ENCODE measurements at regions not wholly inside any gene's neighbourhood (a gene's known extent, or its start where the extent isn't known, plus 50 kb on each side); places are given as distances from the start of the nearest gene placed in this dataset.
"Not testable (repeated sequence)": the region's sequence is repeated elsewhere in the genome, so short reads cannot be mapped to it uniquely, and the experiment has no call there.

DNA sequence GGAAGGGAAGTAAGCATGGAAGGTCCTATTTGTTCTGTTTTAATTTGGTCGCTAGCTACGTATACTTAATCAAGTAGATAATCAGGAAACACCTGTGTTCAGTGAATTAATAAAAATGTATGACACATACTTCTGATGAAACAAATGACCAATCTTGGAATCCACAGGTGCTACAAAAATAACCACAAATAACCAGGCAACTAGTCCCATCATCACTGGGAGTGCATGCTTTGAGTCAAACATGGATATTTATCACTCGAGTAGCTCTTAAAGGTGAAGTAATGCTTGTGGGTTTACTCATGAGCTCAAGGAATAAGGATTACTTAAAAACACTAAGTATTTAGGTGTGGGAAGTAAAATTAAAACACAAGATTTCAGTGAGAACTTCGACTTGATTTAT, 285.6 kb upstream of the ID4 start:
- no peak for DNase-seq (ENCODE audit: low read depth)

DNA sequence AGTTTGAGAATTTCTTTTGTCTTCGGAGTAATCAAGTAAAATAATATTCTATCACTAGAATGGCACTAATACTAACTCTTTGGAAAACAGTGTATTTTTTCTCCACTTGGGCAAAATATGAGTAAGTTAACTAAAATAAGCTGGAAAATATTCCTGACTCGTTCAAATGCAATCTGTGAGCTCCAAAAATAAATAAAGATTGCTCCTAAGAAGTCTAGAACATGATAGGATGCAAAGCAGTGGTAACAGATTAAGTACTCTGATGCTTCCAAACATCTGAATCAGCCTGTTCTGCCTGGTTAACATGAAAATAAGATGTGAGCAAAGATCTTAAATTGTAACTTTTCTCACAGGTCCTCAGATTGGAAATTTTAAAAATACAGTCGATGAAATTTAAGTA, 285.1 kb upstream of the ID4 start:
- DNase-seq (ENCODE audit: low read depth), result no peak

DNA sequence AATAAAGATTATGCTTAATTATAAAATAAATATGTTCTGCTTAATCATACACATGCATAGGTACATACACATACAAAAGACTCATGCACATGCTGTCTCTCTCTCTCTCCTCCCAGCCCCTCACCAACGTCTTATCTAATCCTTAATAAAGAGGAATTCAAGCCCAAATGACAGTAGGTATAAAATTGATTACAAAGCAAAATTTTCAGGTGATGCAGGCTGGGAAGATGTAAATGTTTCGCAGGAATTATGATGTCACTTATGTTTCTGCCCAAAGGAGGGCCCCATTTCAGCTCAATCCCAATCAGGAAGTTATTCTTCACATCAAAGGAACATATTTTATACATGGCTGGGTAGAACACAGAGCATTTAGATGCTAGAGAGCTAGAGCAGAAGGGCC, 284.6 kb upstream of the ID4 start:
- DNase-seq (ENCODE audit: low read depth), result no peak

DNA sequence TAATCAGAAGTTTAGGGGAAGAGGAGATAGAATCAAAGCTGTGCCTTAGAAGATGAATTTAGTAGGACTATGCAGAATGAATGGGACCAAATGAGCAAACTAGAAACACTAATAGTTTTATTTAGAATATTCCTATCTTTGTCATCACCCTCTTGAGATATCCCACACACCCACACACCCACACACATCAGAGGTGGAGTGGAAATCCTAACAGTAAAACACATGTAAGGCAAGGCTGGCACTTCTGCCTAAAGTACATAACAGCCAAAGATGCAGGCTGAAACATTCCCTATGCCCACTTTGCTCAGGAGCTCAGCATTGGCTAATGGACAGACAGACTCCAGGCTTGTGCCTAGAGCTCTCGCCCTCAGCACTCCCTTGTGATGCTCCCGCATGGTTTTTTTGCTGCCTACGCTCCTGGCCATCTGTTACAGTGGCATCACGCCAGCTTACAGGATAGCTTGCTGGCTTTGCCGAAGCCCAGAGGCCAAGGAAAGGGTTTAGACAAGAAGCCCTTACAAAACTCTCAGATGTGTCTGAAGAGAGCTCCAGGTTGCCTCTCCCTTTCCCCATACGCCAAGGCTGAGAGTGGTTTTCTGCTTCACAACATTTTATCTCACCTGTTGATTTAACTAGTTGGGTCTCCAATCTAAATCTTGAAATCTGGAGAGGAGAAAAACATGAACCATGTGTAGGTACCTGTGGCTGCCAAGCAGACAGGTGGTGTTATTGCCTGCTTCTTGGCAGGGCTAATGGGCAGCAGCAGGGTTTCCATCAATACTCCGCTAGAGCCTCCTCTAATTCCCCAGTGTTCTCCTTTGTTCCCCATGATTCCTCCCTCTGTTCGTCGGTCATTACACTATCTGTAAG, 282.6 kb upstream of the ID4 start:
- no peak for DNase-seq (ENCODE audit: low read depth)

DNA sequence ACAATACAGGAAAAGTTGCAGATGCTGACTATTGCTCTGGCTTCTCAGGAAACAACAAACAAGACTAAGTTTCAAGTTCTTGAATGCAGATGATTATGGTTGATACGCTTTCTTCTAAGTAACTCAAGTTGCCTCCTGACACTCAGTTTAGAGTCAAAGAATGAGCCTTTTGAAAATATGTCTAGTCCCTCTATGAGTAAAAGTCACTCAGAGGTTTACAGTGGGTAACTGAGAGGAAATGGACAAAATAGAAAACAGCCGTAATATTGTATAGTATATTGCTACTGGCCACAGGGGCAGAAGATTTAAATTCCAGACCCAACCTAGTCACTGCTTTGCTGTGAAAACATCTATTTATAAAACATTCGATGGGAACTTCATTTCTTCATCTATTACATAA, 280.0 kb upstream of the ID4 start:
- no peak for DNase-seq (ENCODE audit: low read depth)

DNA sequence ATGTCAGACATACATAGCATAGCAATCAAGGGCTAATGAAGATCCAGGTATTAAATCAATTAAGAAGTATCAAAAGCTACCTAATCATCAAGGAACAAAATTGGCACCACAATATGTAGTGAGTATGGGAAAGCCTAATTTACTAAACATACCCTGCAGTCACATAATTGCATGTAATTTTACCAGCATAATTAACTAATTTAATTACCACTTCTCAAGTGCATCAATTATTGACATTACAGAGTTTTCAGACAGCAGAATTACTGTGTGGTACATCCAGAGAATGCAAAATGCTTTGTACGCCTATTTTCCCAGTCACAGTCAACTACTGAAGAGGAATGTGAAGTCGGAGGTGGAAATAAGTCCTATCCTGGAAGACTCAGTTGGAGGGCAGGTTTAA, 279.0 kb upstream of the ID4 start:
- DNase-seq (ENCODE audit: low read depth), result no peak

DNA sequence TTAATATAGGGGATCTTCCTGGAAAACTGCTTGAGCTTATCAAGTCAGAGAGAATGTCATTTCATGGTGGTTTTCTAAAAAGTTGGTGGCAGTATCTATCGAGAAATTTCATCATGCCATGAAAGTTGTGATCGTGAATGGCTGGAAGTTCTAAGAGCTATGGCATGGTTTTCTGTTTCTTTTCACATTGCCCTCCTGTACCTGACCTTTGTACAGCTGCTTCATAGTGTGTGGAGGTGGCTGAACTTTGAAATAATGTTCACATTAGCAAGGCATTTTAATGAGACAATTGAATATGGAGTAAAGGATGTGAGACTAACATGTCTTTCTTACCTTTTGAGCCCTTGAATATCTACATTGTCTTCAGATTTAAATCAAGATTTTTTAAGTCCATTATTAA, 278.2 kb upstream of the ID4 start:
- no peak for DNase-seq (ENCODE audit: low read depth)

DNA sequence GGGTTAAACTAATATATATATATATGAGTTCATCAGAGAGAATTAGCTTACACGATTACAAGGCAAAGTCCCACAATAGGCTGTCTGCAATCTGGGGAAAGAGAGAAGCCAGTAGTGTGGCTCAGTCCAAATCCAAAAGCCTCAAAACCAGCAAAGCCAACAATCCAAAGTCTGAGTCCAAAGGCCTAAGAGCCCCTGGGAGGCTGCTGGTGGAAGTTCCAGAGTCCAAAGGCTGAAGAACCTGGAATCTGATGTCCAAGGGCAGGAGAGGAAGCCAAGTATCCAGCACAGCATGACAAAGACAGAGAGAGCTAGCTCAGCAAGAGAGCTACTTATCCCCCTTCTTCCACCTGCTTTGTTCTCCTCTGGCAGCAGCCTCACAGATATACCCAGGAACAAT, 274.7 kb upstream of the ID4 start:
- no peak for DNase-seq (ENCODE audit: low read depth)

DNA sequence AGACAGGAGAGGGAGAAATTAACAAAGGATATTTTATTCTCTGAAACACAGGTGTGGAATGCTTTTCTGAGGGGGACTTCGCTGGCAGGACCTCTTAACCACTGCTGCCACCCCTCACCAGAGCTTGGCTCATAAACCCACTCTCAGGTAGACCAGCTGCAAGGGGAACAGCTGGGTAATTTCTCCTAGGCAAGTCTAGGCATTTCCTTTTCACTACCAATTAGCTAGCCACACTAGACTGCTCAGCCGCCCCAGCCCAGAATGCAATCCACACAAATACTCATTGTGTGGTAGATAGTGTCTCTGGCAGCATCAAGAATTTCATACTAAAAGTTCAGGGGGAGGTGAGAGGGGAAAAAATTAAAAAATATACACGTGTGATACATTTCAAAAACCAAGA, 267.6 kb upstream of the ID4 start:
- no peak for DNase-seq (ENCODE audit: low read depth)

DNA sequence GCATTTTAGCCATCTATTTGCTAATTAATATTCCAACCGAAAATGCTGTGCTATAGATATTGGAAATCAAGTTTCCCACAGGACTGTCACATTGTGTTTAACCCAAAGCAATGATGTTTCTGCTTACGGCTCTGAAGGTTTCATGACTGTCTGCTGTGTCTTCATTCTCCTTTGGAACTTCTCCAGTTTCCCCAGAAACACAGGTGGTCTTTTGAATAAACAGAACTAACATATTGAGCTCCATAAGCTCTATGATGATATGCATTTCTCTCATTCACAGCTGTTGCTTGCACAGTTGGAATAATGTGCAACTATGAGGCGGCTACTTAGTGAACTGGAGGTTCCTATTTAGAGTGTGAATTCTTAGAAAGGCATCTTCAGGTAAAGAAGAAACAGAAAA, 266.0 kb upstream of the ID4 start:
- DNase-seq (ENCODE audit: low read depth), result no peak

DNA sequence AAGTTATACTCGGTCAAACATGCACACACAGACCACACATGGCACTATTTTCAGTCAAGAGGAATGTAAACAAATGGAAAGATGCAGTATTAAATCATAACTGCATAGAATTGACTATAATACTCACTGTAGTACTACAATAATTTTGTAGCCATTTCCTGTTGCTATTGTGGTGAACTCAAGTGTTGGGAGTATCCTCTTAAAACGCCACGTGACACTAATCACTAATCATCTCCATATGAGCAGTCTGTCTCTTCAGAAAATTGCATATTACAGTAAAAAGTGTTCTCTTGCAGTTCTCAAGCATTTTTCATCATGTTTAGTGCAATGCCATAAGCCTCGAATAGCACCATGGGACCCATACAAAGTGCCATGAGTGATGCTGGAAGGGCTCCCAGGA, 258.7 kb upstream of the ID4 start:
- DNase-seq (ENCODE audit: low read depth), result no peak

DNA sequence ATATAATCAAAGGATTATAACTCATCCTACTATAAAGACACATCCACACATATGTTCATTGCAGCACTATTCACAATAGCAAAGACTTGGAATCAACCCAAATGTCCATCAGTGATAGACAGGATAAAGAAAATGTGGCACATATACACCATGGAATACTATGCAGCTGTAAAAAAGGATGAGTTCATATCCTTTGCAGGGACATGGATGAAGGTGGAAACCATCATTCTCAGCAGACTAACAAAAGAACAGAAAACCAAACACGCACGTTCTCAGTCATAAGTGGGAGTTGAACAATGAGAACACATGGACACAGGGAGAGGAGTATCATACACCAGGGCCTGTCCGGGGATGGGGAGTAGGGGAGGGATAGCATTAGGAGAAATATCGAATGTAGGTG, 253.0 kb upstream of the ID4 start:
- DNase-seq (ENCODE audit: low read depth), result not testable (repeated sequence)

DNA sequence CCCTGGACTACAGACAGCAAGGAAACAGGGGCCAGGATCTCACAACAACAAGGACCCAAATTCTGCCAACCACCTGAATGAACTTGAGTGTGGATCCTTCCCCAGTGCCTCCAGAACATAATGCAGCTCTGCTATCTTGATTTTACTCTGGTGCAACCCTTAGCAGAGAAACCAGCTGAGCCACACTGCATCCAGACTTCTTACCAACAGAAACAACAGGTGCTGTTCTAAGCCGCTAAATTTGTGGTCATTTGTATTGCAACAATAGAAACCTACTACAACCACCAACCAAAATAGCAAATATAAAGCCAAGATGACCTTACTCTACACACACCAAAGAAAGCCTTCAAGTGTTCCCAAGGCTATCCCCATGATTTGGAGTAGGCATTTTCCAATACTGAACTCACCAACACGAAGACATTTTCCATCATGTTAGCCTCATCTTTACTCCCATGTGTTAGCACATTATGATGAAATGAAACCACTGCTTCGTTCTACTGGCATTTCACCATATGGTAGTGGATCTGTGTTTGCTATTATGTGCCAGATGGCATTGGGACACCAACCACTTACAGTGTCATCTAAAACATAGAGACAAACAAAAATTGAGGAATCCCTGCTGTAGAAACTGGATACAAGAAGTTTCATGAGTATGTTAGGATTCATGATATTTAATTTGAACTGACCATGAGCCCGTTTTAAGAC, 249.8 kb upstream of the ID4 start:
- no peak for DNase-seq (ENCODE audit: low read depth)

DNA sequence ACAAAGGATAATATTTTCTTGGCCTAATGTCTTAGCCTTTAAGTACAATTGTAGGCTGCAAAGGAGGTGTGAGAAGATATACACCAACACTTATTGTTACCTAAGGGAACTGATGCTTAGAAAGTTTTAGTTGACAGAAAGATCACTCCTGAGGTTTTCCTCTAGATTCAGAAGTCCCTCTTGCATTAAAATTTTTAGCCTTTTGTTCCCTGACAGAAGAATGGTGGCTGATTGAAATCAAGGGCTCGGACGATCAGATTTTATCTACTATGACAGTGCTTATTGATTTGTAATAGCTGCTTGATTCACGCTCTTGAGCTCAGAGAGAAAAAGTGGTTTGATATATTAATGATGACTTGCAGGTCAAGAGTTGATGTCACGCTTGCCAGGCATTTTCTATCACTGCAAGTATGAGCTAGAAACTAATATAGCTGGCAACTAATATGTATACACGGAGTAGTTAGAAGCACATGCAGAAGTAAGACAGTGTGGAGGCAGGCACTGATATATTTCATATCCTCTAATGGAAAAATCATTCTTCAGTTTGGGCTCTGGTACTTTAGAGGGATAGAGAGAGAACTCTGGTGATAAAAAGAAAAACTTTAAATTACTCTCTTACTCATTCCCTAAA, 246.6 kb upstream of the ID4 start:
- DNase-seq (ENCODE audit: low read depth), result no peak

DNA sequence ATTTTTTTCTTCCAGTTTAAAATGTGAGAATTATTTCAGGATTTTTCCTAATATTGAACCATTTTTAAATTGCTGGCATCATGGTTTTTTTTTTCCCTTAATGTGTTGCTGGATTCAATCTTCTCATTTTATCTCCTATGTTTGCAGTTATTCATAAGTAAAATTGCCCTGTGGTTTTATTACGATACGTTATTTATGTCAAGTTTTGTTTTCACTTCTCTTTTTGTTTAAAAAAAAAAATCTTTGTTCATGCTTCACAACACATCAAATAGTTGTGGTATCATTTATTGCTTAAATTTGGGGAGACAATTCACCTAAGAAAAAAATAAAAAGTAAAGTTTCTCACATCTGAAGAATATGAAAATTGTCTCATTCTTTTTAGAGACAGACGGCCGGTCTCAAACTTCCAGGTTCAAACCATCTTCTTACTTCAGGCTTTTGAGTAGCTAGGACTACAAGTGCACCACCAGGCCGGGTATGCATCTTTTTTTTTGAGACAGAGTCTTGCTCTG, 239.3 kb upstream of the ID4 start:
- no peak for DNase-seq (ENCODE audit: low read depth)

DNA sequence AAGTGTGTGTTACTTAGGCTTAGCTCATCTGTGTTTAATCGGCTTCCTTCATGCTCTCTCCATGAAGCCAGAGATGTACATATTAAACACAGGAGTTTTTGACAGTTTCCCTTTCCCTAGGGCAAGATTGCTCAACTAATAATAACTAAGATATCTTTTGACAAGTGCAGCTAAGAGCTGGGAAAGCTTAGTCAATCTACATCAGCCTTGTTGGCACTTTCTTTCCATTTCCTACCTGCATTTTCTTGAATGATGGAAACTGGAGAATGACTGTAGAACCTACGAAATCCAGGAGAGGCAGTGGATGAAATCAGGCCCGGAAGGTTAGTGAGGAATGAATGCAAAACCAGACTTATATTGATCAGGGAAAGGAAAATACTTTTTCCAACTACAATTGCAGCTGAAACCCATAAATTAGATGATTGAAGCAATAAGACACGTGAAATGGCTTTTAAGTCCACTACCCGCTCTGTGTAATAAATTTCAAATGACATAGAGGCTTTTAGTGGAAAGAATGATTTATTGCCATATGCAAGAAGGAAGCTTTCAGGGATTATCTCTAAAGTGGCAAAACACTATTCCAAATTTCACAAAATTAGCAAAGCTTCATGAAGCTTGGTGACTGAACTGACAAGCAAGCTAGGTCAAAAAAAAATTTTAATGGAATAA, 237.2 kb upstream of the ID4 start:
- no peak for DNase-seq (ENCODE audit: low read depth)

DNA sequence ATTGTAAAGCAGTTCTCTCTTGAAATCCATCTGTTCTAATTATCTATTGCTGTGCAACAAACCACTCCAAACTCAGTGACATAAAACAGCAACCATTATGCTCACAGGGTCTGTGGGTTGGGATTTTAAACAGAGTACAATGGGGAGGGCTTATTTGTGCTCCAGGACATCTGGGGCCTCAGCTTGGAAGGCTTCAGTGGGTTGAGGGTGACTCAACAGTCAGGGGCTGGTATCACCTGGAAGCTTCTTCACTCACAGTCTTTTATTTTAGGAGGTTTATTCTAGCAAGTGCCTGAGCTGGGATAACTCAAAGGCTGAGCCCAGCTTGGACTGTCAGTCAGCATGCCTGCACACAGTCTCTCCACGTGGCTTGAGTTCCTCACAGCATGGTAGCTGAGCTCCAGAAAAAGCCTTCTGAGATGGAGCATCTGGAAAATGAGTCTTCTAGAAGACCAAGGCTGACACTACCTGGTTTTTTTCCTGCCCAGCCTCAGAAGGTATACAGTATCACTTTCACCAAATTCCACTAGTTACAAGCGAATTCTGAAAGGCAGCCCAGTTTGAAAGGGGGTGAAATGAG, 234.6 kb upstream of the ID4 start:
- no peak for DNase-seq (ENCODE audit: low read depth)

DNA sequence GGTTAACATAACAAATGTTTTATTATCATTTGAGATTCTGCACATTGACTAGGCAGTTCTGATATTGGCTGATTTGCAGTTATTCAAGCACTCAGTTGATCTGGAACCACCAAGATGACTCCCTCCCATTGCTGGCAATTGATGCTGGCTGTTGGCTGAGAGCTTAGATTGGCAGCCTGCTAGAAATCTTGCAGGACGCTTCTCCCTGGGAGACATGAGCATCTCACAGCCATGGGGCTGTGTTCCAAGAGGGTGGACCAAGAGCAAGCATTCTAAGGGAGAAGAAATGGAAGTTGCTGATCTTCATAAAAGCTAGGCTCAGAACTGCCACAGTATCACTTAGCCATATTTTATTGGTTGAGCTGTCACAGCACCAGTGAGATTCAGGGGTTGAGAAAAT, 233.4 kb upstream of the ID4 start:
- DNase-seq (ENCODE audit: low read depth), result no peak

DNA sequence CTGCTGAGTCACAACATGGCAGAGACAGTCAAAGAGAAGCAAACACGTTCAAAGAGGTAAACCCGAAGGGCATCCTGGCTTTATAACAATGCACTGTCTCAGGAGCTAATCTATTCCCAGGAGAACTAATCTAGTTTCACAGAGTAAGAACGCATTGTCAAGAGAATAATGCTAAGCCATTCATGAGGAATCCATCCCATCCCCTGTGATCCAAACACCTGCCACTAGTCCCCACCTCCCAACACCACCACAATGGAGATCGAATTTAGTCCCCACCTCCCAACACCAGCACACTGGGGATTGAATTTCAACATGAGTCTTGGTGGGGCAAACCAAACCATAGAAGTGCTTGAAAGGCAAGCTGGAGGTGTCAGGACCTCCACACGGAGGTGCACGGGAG, 231.5 kb upstream of the ID4 start:
- no peak for DNase-seq (ENCODE audit: low read depth)

DNA sequence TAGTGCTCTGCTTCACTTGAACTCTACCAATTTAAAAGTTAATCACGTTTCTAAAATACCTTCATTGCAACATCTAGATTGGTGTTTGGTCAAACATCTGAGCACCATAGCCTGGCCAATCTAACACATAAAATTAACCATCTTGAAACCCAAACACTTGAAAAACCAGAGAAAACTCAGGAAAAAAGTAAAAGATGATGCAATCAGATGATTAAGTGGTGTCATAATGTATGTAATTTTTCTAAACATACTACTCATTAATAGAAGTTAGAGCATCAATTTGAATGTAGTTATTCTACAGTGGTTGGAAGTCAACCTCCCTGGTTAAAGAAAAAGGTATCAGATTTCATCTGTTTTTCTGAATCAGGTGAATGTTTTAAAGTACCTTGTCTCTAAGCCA, 228.6 kb upstream of the ID4 start:
- no peak for DNase-seq (ENCODE audit: low read depth)

DNA sequence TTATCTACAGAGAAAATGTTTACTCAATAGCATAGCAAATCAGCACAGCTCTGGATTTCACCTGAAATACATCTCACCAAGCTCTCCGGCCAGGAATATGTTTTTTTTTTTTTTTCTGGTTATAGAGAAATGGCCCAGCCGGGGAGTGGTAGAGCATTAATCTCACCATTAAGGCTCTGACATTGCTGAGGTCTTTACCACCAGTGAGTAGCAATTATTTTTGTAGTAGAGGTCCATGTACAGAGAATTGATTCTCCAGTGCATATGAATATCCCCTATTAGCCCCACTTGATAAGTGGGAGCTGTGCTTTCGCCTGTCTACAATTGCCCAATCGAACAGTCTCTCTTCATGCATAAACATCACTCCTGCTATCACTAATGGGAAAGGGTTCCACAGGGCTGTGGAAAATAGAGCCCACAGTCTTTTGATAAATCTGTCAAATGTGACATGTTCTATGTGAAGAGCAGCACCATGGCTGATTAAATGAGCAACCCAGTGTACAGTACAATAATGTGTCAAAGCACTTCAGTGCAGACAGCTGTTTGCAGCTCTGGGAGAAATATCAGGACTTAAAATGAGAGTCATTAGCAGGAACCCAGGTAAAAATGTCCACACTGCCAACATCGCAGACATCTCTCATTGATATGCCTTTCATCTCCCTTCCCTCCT, 227.1 kb upstream of the ID4 start:
- no peak for DNase-seq (ENCODE audit: low read depth)
